K562 (cell line): ENCODE measurements at regions not wholly inside any gene's neighbourhood (a gene's known extent, or its start where the extent isn't known, plus 50 kb on each side); places are given as distances from the start of the nearest gene placed in this dataset.

Experiments
- ATAC-seq: fragments of 200-7000 bp; cut with Tn5 transposase; 3 replicates; pipeline ENCODE4 v1.9.1; 2020; ENCODE audit warnings: moderate library complexity
- BruUV-seq: library from RNA; stranded (reverse); fragments of 400-500 nt; replicated peaks from 2 replicates; lab custom pipeline; 2021; lab: Mats Ljungman, UMichigan
- CTCF ChIA-PET: fragments of 300-600 bp; formaldehyde crosslinking; extraction: SDS; loops from one replicate; lab custom pipeline; 2021; ENCODE audit warnings: low intra/inter-chr PET ratio; lab: Yijun Ruan, JAX
- POLR2A ChIA-PET: fragments of 300-600, 350-650 bp; sonication (Branson Sonifier 250); formaldehyde crosslinking; extraction: SDS; loops from one replicate; lab custom pipeline; 2021; ENCODE audit warnings: antibody characterized with exemption, inconsistent platforms; lab: Yijun Ruan, JAX
- DNase-seq, 4 experiments: peaks; one replicate each; pipeline versions ENCODE4 v3.0.0 to v3.0.0-alpha.2; 2011 to 2018; ENCODE audit warnings: low spot score in 3 of 4, mixed read lengths in 3 of 4; ENCODE audit errors: extremely low read depth in 1 of 4
- FAIRE-seq: peaks from 2 replicates; lab custom pipeline; 2011; peaks lifted over from hg19 to GRCh38; lab: Jason Lieb, UNC
- H2AFZ ChIP-seq: 2 replicates; pipeline ENCODE4 v1.6.0; 2011; ENCODE audit warnings: low read depth, low read length, control low read depth, inconsistent platforms
- H3K27ac ChIP-seq: fragments of 200-600 bp; 3 replicates; pipeline ENCODE4 v1.8.0; 2011; ENCODE audit warnings: low read depth, mild to moderate bottlenecking, control low read depth, inconsistent platforms, low read length, moderate library complexity, mixed read lengths; ENCODE audit errors: extremely low read depth
- H3K27me3 ChIP-seq, 2 experiments: fragments of 300-600 bp in 1 of 2; 2 replicates in 1 of 2; 3 replicates in 1 of 2; pipeline versions ENCODE4 v1.6.0 to v1.8.0; 2011; ENCODE audit warnings: inconsistent platforms in 2 of 2, low read length in 2 of 2, mild to moderate bottlenecking in 1 of 2, mixed read lengths in 1 of 2, moderate library complexity in 1 of 2; ENCODE audit not compliant: control insufficient read depth in 2 of 2, insufficient read depth in 2 of 2
- H3K36me3 ChIP-seq: fragments of 300-600 bp; 3 replicates; pipeline ENCODE4 v1.8.0; 2011; ENCODE audit warnings: mild to moderate bottlenecking, low read length, inconsistent platforms; ENCODE audit not compliant: control insufficient read depth, insufficient read depth
- H3K4me1 ChIP-seq, 2 experiments: fragments of 200-600 bp in 1 of 2; replicated peaks in 1 of 2; 2 replicates in 1 of 2; 3 replicates in 1 of 2; pipeline versions ENCODE4 v1.5.1 to v1.8.0; 2011; ENCODE audit warnings: inconsistent platforms in 2 of 2, low read length in 2 of 2, mild to moderate bottlenecking in 1 of 2, mixed read lengths in 1 of 2, moderate library complexity in 1 of 2; ENCODE audit not compliant: control insufficient read depth in 2 of 2, insufficient read depth in 2 of 2
- H3K4me2 ChIP-seq: 2 replicates; pipeline ENCODE4 v1.6.1; 2011; ENCODE audit warnings: low read length, control low read depth, inconsistent platforms, mixed read lengths; ENCODE audit not compliant: insufficient read depth
- H3K4me3 ChIP-seq: fragments of 200-600 bp; sonication (generic), shearing (Covaris generic); 2 replicates; pipeline ENCODE4 v1.5.1; 2016; ENCODE audit warnings: control low read depth, inconsistent platforms
- H3K79me2 ChIP-seq: fragments of 200-600 bp; 3 replicates; pipeline ENCODE4 v1.8.0; 2011; ENCODE audit warnings: low read length, inconsistent platforms; ENCODE audit not compliant: control insufficient read depth, insufficient read depth
- H3K9ac ChIP-seq, 2 experiments: 2 replicates each; pipeline versions ENCODE4 v1.6.0 to v1.6.1; 2011; ENCODE audit warnings: low read depth in 2 of 2, low read length in 2 of 2, control low read depth in 1 of 2, inconsistent platforms in 1 of 2, mild to moderate bottlenecking in 1 of 2, mixed read lengths in 1 of 2; ENCODE audit not compliant: insufficient read depth in 1 of 2
- H3K9me1 ChIP-seq: one replicate; pipeline ENCODE4 v1.6.0; 2011; ENCODE audit warnings: inconsistent platforms, mild to moderate bottlenecking, low read length, moderate library complexity; ENCODE audit not compliant: control insufficient read depth, insufficient read depth
- H3K9me3 ChIP-seq: replicated peaks from 2 replicates; pipeline ENCODE4 v1.5.1; 2011; ENCODE audit warnings: low read depth, low read length, inconsistent platforms; ENCODE audit not compliant: control insufficient read depth, insufficient read depth
- H4K20me1 ChIP-seq: replicated peaks from 2 replicates; pipeline ENCODE4 v1.6.1; 2011; ENCODE audit warnings: low read length, inconsistent platforms, mixed read lengths; ENCODE audit not compliant: control insufficient read depth, insufficient read depth
- DDX20 ChIP-seq: fragments of 450-650 bp; IDR thresholded peaks from 2 replicates; pipeline ENCODE4 v1.6.1; 2016; ENCODE audit warnings: missing genetic modification characterization, low read depth, mild to moderate bottlenecking, missing compliant biosample characterization, moderate library complexity
- EHMT2 ChIP-seq: fragments of 450-650 bp; IDR thresholded peaks from 2 replicates; pipeline ENCODE4 v1.6.1; 2018; ENCODE audit warnings: antibody characterized with exemption
- FOXJ2 ChIP-seq: fragments of 200-800 bp; sonication (Bioruptor generic); IDR thresholded peaks from 2 replicates; pipeline ENCODE4 v1.6.1; 2016; ENCODE audit warnings: missing genetic modification characterization, missing compliant biosample characterization
- ZNF311 ChIP-seq: fragments of 250-450 bp; sonication (Bioruptor Pico); IDR thresholded peaks from 2 replicates; pipeline ENCODE4 v1.4.0; 2020; ENCODE audit warnings: mild to moderate bottlenecking, moderate library complexity
- ZNF707 ChIP-seq: fragments of 250-450 bp; sonication (Bioruptor Pico); conservative IDR thresholded peaks from 2 replicates; pipeline ENCODE4 v1.8.0; 2022; ENCODE audit warnings: inconsistent platforms, mild to moderate bottlenecking, moderate library complexity
- WGBS: fragments of 100-300 bp; shearing (Covaris generic); methylation state at CpG from one replicate; pipeline ENCODE4 v1.1.6; 2016; ENCODE audit warnings: low coverage, mixed read lengths; ENCODE audit not compliant: insufficient coverage; ENCODE audit errors: missing lambda C conversion rate; 5-methylcytosine and 5-hydroxymethylcytosine counted together
- in situ Hi-C: fragments of 300-500 bp; cut with MboI; formaldehyde crosslinking; loops from 4 replicates; pipeline ENCODE4 v1.15.0; 2018; ENCODE audit warnings: inconsistent platforms, mixed read lengths
- intact Hi-C: fragments of 100-400 bp; cut with micrococcal nuclease; formaldehyde crosslinking; loops from 2 replicates; pipeline ENCODE4 v1.14.2; 2022
- TF ChIP-seq, protein P1 (sequence below): sonication (generic); formaldehyde crosslinking; IDR thresholded peaks from 2 replicates; pipeline ENCODE4 v1.8.1; 2023; ENCODE audit warnings: mild to moderate bottlenecking, missing genetic modification reagents, moderate library complexity
- TF ChIP-seq, protein P2 (sequence below), 2 experiments: fragments of 450-650 bp in 1 of 2; sonication (generic) in 1 of 2; formaldehyde crosslinking; conservative IDR thresholded peaks; 2 replicates each; pipeline versions ENCODE4 v1.4.0 to v1.8.1; 2020 to 2022; ENCODE audit warnings: mild to moderate bottlenecking in 1 of 2, missing genetic modification reagents in 1 of 2
- TF ChIP-seq, protein P3 (sequence below): sonication (generic); formaldehyde crosslinking; IDR thresholded peaks from 2 replicates; pipeline ENCODE4 v1.5.0; 2020; ENCODE audit warnings: missing genetic modification reagents

DNA sequence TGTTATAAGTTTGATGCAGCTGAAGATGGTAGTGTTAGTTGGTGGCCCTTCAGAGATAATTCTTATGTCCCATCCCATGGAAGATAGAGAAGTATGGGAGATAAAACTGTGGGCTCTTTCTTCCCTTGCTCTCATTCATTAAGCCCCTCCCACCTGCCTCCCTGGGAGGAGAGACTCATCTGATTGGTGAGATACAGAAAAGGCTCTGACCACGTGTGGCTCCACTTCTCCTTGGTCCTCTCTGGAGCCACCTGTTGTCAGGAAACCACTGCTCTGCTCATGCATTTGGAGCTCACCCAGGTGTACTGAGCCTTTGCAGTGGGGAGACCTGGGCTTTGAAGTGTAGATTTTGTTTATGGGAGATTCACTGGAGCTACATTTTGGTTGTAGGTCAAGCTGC lies 293.2 kb upstream of the RASGRP1 start:
- Histone ChIP-seq H3K36me3 (no peaks in the 10 kb centered on the region), H3K9me3 (no peaks in the 10 kb centered on the region), H3K4me1 (no peaks in the 10 kb centered on the region), H2AFZ (no peak overlapping the region), H3K4me2 (no peak overlapping the region)
- DNase-seq, result peak in 2 of 4 experiments; percentile 11 to 23
- TF ChIP-seq, protein P1, sequence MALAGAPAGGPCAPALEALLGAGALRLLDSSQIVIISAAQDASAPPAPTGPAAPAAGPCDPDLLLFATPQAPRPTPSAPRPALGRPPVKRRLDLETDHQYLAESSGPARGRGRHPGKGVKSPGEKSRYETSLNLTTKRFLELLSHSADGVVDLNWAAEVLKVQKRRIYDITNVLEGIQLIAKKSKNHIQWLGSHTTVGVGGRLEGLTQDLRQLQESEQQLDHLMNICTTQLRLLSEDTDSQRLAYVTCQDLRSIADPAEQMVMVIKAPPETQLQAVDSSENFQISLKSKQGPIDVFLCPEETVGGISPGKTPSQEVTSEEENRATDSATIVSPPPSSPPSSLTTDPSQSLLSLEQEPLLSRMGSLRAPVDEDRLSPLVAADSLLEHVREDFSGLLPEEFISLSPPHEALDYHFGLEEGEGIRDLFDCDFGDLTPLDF (CRISPR knock-in tag), result no peak
- TF ChIP-seq, protein P2, sequence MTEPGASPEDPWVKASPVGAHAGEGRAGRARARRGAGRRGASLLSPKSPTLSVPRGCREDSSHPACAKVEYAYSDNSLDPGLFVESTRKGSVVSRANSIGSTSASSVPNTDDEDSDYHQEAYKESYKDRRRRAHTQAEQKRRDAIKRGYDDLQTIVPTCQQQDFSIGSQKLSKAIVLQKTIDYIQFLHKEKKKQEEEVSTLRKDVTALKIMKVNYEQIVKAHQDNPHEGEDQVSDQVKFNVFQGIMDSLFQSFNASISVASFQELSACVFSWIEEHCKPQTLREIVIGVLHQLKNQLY (CRISPR knock-in tag; conservative IDR thresholded peaks at IDR 0.05), result no peak
- TF ChIP-seq ZNF311 (CRISPR knock-in tag) (no peak), EHMT2 (no peak), DDX20 (no peak), FOXJ2 (tag) (no peak), ZNF707 (CRISPR knock-in tag) (no peak)
- TF ChIP-seq, protein P3, sequence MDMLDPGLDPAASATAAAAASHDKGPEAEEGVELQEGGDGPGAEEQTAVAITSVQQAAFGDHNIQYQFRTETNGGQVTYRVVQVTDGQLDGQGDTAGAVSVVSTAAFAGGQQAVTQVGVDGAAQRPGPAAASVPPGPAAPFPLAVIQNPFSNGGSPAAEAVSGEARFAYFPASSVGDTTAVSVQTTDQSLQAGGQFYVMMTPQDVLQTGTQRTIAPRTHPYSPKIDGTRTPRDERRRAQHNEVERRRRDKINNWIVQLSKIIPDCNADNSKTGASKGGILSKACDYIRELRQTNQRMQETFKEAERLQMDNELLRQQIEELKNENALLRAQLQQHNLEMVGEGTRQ (CRISPR knock-in tag), result peak; percentile 65
- TF ChIP-seq, all 486 proteins: peak for 1
- in situ Hi-C loops, result no loop called here
- BruUV-seq, result no TSS peak
- FAIRE-seq (no peak), ATAC-seq (peak; percentile 67; the same call in 2 of the 3 replicates)
- intact Hi-C loops, result no loop called here
- Histone ChIP-seq H3K27me3 (no peaks in the 10 kb centered on the region), H3K9ac (no peak overlapping the region), H3K9me1 (no peaks in the 10 kb centered on the region), H4K20me1 (no peaks in the 10 kb centered on the region), H3K79me2 (no peaks in the 10 kb centered on the region), H3K27ac (no peak overlapping the region), H3K4me3 (no peak overlapping the region)
- ChIA-PET POLR2A (interaction anchor here (1.2 kb wide), 1 partner anchor 15 kb away, joined by 4 read pairs; no protein-coding TSS in a partner anchor), CTCF (no interaction called here)
- WGBS, result no CpG with 5 or more reads among the region's 1 CpG
